ENCODE measurements at regions not wholly inside any gene's neighbourhood (a gene's known extent, or its start where the extent isn't known, plus 50 kb on each side); places are given as distances from the start of the nearest gene placed in this dataset.

DNA sequence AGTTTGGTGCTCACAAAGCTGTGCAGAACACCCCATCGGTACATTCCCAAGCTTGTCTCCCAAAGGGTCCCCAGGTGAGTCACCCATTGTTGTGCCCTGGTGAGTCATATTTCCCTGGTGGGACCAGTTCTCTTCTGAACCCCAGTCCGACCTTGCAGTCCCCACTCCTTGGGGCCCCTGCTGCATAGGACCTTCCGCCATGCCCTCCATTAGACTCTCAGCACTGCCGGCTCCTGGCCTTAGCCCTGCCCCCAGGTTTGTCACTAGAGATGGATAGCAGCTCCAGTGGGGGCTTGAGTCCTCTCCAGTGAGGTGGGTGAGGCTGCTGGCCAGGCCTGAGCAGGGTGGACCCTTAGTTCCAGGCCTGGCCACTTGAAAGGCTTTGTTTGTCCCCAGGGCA is 80.5 kb upstream of the MKI67 start:
- no peak overlapping the region for H2AFZ ChIP-seq (ENCODE audit: low read length)
- no peak overlapping the region for H3K4me3 ChIP-seq (ENCODE audit: low read depth, low read length, poor library complexity, severe bottlenecking)
- TF ChIP-seq EZH2 (IDR thresholded peaks at IDR 0.05; ENCODE audit: borderline replicate concordance, low read length) = no peak
- TF ChIP-seq, protein P1, sequence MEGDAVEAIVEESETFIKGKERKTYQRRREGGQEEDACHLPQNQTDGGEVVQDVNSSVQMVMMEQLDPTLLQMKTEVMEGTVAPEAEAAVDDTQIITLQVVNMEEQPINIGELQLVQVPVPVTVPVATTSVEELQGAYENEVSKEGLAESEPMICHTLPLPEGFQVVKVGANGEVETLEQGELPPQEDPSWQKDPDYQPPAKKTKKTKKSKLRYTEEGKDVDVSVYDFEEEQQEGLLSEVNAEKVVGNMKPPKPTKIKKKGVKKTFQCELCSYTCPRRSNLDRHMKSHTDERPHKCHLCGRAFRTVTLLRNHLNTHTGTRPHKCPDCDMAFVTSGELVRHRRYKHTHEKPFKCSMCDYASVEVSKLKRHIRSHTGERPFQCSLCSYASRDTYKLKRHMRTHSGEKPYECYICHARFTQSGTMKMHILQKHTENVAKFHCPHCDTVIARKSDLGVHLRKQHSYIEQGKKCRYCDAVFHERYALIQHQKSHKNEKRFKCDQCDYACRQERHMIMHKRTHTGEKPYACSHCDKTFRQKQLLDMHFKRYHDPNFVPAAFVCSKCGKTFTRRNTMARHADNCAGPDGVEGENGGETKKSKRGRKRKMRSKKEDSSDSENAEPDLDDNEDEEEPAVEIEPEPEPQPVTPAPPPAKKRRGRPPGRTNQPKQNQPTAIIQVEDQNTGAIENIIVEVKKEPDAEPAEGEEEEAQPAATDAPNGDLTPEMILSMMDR (IDR thresholded peaks at IDR 0.05; ENCODE audit: low read length) = no peak
- H3K9me2 ChIP-seq (ENCODE audit: low read depth, low read length) = 0 out of 2 replicates have a peak, but pooled peaks cover 3% of the 10 kb centered on the region
- no peak overlapping the region for H3K27ac ChIP-seq (ENCODE audit: low read depth, low read length, poor library complexity, severe bottlenecking)
- H4K20me1 ChIP-seq (ENCODE audit: insufficient read depth, low read length) = no peaks in the 10 kb centered on the region
- H3K36me3 ChIP-seq (ENCODE audit: insufficient read depth, low read length) = no peaks in the 10 kb centered on the region
- no peaks in the 10 kb centered on the region for H3K27me3 ChIP-seq (ENCODE audit: insufficient read depth, low read length)
- no peaks in the 10 kb centered on the region for H3K79me2 ChIP-seq (ENCODE audit: insufficient read depth, low read length)
- no peaks in the 10 kb centered on the region for H3F3A ChIP-seq (ENCODE audit: insufficient read depth, low read length)
- no peak overlapping the region for H3K4me2 ChIP-seq (ENCODE audit: low read length)
- H3K9me3 ChIP-seq (ENCODE audit: low read length) = no peaks in the 10 kb centered on the region
- H3K9ac ChIP-seq (ENCODE audit: low read length) = no peak overlapping the region
- no peaks in the 10 kb centered on the region for H3K4me1 ChIP-seq (ENCODE audit: insufficient read depth, low read length, severe bottlenecking)

DNA sequence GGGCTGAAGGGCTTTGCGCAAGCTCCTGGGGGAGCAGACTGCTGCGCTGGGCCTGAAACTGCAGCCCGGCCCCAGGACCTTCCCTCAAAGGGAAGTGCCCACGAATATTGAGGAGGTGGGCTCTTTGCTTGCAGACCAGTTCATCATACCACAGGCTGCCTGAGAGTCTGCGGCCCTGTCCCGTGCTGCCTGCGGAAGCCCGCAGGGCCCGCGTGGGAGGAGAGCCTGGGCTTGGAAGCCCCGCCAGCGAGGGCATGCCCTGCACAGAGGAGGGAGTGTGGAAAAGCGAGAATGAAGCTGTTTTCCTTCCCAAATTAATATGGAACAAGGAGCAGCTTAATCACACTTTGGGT is 83.6 kb upstream of the MKI67 start:
- TF ChIP-seq, protein P1 (IDR thresholded peaks at IDR 0.05; ENCODE audit: low read length) = no peak
- TF ChIP-seq EZH2 (IDR thresholded peaks at IDR 0.05; ENCODE audit: borderline replicate concordance, low read length) = no peak
- Histone ChIP-seq H3K27me3 (ENCODE audit: insufficient read depth, low read length) (no peaks in the 10 kb centered on the region), H2AFZ (ENCODE audit: low read length) (no peak overlapping the region), H3K4me1 (ENCODE audit: insufficient read depth, low read length, severe bottlenecking) (no peaks in the 10 kb centered on the region), H3K4me2 (ENCODE audit: low read length) (no peak overlapping the region), H3K9me2 (ENCODE audit: low read depth, low read length) (no peaks in the 10 kb centered on the region), H3K9ac (ENCODE audit: low read length) (no peak overlapping the region), H3F3A (ENCODE audit: insufficient read depth, low read length) (no peaks in the 10 kb centered on the region), H3K79me2 (ENCODE audit: insufficient read depth, low read length) (no peaks in the 10 kb centered on the region), H3K27ac (ENCODE audit: low read depth, low read length, poor library complexity, severe bottlenecking) (no peak overlapping the region), H4K20me1 (ENCODE audit: insufficient read depth, low read length) (no peaks in the 10 kb centered on the region), H3K36me3 (ENCODE audit: insufficient read depth, low read length) (no peaks in the 10 kb centered on the region), H3K9me3 (ENCODE audit: low read length) (no peaks in the 10 kb centered on the region), H3K4me3 (ENCODE audit: low read depth, low read length, poor library complexity, severe bottlenecking) (no peak overlapping the region)

DNA sequence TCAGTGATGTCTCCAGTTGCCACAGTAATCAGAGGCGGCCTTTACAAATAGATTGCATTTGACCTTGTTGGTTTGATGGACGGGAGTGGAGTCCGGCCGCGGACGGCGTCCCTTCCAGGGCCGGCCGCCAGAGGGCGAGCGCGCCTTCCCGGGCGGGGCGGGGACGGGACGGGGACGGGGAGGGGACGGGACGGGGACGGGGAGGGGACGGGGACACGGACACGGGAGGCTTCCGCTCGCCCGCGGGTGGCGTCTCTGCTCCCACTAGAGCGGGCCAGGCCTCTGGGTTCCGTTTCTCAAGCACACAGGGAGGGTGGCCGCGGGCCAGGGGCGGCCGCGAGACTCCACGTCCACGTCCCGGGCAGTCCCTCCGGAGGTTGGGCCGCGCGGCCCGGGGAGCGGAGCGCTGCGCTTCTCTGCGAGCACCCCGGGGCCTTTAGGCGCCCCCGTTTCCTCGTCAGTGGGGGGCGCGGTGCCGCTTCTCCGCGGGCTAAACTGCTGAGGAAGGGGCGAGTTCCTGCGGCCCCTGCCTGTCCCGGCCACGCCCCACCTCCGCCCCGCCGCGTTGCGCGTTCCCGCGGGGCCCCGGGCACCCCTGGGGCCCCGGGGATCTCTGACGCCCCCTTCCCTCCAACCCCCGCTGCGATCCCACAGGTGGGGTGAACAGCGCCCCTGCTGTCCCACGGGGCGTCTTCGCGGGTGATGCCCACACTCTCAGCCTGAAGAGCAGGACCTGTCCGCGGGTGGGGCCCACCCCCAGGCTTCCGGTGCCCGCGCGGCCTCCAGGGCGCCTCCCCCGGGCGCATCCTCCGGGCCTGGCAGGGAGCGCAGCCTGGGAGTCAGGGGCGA is 84.2 kb upstream of the MKI67 start:
- H3K4me2 ChIP-seq (ENCODE audit: low read length) = peak overlapping the region; percentile 23; the same call in 1 of the 2 replicates
- H3K79me2 ChIP-seq (ENCODE audit: insufficient read depth, low read length) = no peaks in the 10 kb centered on the region
- no peak overlapping the region for H3K27ac ChIP-seq (ENCODE audit: low read depth, low read length, poor library complexity, severe bottlenecking)
- H2AFZ ChIP-seq (ENCODE audit: low read length) = no peak overlapping the region
- TF ChIP-seq, protein P1 (IDR thresholded peaks at IDR 0.05; ENCODE audit: low read length) = peak; percentile 40
- TF ChIP-seq EZH2 (IDR thresholded peaks at IDR 0.05; ENCODE audit: borderline replicate concordance, low read length) = no peak
- no peaks in the 10 kb centered on the region for H3K4me1 ChIP-seq (ENCODE audit: insufficient read depth, low read length, severe bottlenecking)
- H3F3A ChIP-seq (ENCODE audit: insufficient read depth, low read length) = no peaks in the 10 kb centered on the region
- H3K4me3 ChIP-seq (ENCODE audit: low read depth, low read length, poor library complexity, severe bottlenecking) = peak overlapping the region; percentile 50
- no peaks in the 10 kb centered on the region for H3K9me2 ChIP-seq (ENCODE audit: low read depth, low read length)
- H3K9ac ChIP-seq (ENCODE audit: low read length) = no peak overlapping the region
- H3K36me3 ChIP-seq (ENCODE audit: insufficient read depth, low read length) = no peaks in the 10 kb centered on the region
- H3K27me3 ChIP-seq (ENCODE audit: insufficient read depth, low read length) = no peaks in the 10 kb centered on the region
- no peaks in the 10 kb centered on the region for H4K20me1 ChIP-seq (ENCODE audit: insufficient read depth, low read length)
- no peaks in the 10 kb centered on the region for H3K9me3 ChIP-seq (ENCODE audit: low read length)
